Uterus (tissue), 3 donors: ENCODE measurements at regions not wholly inside any gene's neighbourhood (a gene's known extent, or its start where the extent isn't known, plus 50 kb on each side); places are given as distances from the start of the nearest gene placed in this dataset.

ENCODE experiments used
- DNase-seq, 2 donors: peaks; one replicate each; pipeline ENCODE4 v3.0.0-alpha.2; 2019 to 2020
- H3K27ac ChIP-seq, 2 donors: fragments of 200-600 bp; sonication (generic); 1 replicate in 1 of 2; 2 replicates in 1 of 2; pipeline ENCODE4 v1.5.1; 2016 to 2018
- H3K27me3 ChIP-seq, 2 donors: fragments of 200-600 bp; sonication (generic); one replicate each; pipeline ENCODE4 v1.5.1; 2018 to 2019; ENCODE audit warnings: control low read depth in 1 of 2
- H3K36me3 ChIP-seq, 2 donors: fragments of 200-600 bp; sonication (generic); one replicate each; pipeline ENCODE4 v1.5.1; 2019; ENCODE audit warnings: control low read depth in 1 of 2
- H3K4me1 ChIP-seq, 2 donors: fragments of 200-600 bp; sonication (generic); one replicate each; pipeline ENCODE4 v1.5.1; 2018 to 2019; ENCODE audit warnings: control low read depth in 1 of 2
- H3K4me3 ChIP-seq, 2 donors: fragments of 200-600 bp; sonication (generic); 1 replicate in 1 of 2; 2 replicates in 1 of 2; pipeline ENCODE4 v1.5.1; 2018 to 2019; ENCODE audit warnings: mild to moderate bottlenecking in 1 of 2
- H3K9me3 ChIP-seq, 2 donors: fragments of 200-600 bp; sonication (generic); one replicate each; pipeline ENCODE4 v1.5.1; 2019; ENCODE audit warnings: control low read depth in 1 of 2
- CTCF ChIP-seq, 4 experiments: fragments of 200-600 bp in 2 of 4; fragments of 450-650 bp in 2 of 4; sonication (generic) in 2 of 4; IDR thresholded peaks; one replicate each; pipeline ENCODE4 v1.5.1; 2016 to 2019; ENCODE audit warnings: antibody characterized with exemption in 4 of 4, mild to moderate bottlenecking in 2 of 4, moderate library complexity in 1 of 4
- POLR2A ChIP-seq, 2 donors: fragments of 450-650 bp; IDR thresholded peaks; one replicate each; pipeline ENCODE4 v1.6.1; 2016; ENCODE audit warnings: antibody characterized with exemption in 2 of 2, mild to moderate bottlenecking in 1 of 2, moderate library complexity in 1 of 2
- intact Hi-C: fragments of 100-400 bp; cut with DNase I; formaldehyde crosslinking; loops from one replicate; pipeline ENCODE4 v1.15.1; 2023; ENCODE audit warnings: low total_unique reads
- donor health status: DM: yes; HTN: yes; CAD: no.

GRCh38 chr20:52895235-52895634, 76.9 kb upstream of the TSHZ2 start:
- intact Hi-C loops: no loop called here
- Histone ChIP-seq H3K4me3 (no peak overlapping the region), H3K27ac (no peak overlapping the region)

GRCh38 chr20:52893498-52893897, 78.7 kb upstream of the TSHZ2 start:
- intact Hi-C loops: no loop called here
- no peak for DNase-seq
- no peak overlapping the region for H3K4me3 ChIP-seq
- TF ChIP-seq CTCF (IDR thresholded peaks at IDR 0.05): no peak
- no peak for TF ChIP-seq POLR2A (IDR thresholded peaks at IDR 0.05)
- no peaks in the 10 kb centered on the region for H3K27me3 ChIP-seq
- H3K4me1 ChIP-seq: no peaks in the 10 kb centered on the region
- no peaks in the 10 kb centered on the region for H3K36me3 ChIP-seq
- no peaks in the 10 kb centered on the region for H3K9me3 ChIP-seq
- no peak overlapping the region for H3K27ac ChIP-seq

More at GRCh38 chr20:52895235-52895634, 76.9 kb upstream of the TSHZ2 start:
- Histone ChIP-seq H3K27me3 (no peaks in the 10 kb centered on the region), H3K36me3 (no peaks in the 10 kb centered on the region), H3K4me1 (no peaks in the 10 kb centered on the region), H3K9me3 (no peaks in the 10 kb centered on the region)
- no peak for DNase-seq
- TF ChIP-seq POLR2A (IDR thresholded peaks at IDR 0.05) (no peak), CTCF (IDR thresholded peaks at IDR 0.05) (no peak)

GRCh38 chr20:52892023-52892422, 80.1 kb upstream of the TSHZ2 start:
- H3K36me3 ChIP-seq: no peaks in the 10 kb centered on the region

GRCh38 chr20:52890130-52890529, 82.0 kb upstream of the TSHZ2 start:
- Histone ChIP-seq H3K9me3 (no peaks in the 10 kb centered on the region), H3K4me3 (no peak overlapping the region), H3K27ac (no peak overlapping the region), H3K4me1 (no peaks in the 10 kb centered on the region), H3K27me3 (no peaks in the 10 kb centered on the region), H3K36me3 (no peaks in the 10 kb centered on the region)
- no peak for DNase-seq
- intact Hi-C loops: no loop called here
- no peak for TF ChIP-seq CTCF (IDR thresholded peaks at IDR 0.05)
- no peak for TF ChIP-seq POLR2A (IDR thresholded peaks at IDR 0.05)

More at GRCh38 chr20:52892023-52892422, 80.1 kb upstream of the TSHZ2 start:
- Histone ChIP-seq H3K4me1 (no peaks in the 10 kb centered on the region), H3K9me3 (no peaks in the 10 kb centered on the region), H3K27ac (no peak overlapping the region), H3K27me3 (no peaks in the 10 kb centered on the region), H3K4me3 (no peak overlapping the region)
- DNase-seq: no peak
- TF ChIP-seq POLR2A (IDR thresholded peaks at IDR 0.05) (no peak), CTCF (IDR thresholded peaks at IDR 0.05) (no peak)
- intact Hi-C loops: no loop called here

GRCh38 chr20:52889225-52889624, 82.9 kb upstream of the TSHZ2 start:
- Histone ChIP-seq H3K4me1 (no peaks in the 10 kb centered on the region), H3K27ac (no peak overlapping the region), H3K36me3 (no peaks in the 10 kb centered on the region), H3K9me3 (no peaks in the 10 kb centered on the region), H3K27me3 (no peaks in the 10 kb centered on the region), H3K4me3 (no peak overlapping the region)
- DNase-seq: no peak
- intact Hi-C loops: no loop called here
- no peak for TF ChIP-seq POLR2A (IDR thresholded peaks at IDR 0.05)
- TF ChIP-seq CTCF (IDR thresholded peaks at IDR 0.05): no peak
